ENCODE measurements at regions not wholly inside any gene's neighbourhood (a gene's known extent, or its start where the extent isn't known, plus 50 kb on each side); places are given as distances from the start of the nearest gene placed in this dataset.

DNA sequence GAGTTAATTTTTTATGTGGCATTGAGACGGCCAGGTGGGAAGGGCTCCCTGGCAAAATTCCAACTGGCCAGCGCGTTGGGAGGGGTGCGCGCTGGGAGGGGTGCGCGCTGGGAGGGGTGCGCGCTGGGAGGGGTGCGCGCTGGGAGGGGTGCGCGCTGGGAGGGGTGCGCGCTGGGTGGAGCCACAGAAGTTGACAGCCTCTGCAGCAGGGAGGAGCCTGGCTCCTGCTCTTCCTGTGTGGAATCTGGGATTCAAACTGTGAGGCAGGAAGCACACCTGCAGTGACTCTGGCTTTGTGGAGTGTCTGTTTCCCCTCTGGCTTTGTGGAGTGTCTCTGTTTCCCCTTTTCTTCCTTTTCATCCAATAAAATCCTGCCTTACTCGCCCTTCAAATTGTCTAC is 147.9 kb upstream of the CBLN2 start:
- DNase-seq (ENCODE audit: low spot score), result no peak

DNA sequence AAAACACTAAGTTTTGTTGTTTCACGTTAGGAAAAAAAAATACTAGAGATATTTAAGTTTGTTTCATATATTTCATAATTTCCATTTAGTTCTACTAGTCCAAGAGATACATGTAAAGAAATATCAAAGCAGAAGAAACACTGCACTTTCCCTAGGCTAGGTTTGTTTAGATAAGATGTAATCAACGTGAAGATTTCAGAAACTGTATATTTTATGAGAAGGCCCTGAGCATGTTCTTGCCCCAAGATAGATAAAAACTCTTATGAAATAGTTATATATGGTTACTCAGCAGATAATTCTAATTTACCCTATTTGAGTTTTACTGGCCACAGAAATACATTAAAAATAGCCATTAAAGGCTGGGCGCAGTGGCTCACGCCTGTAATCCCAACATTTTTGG is 143.6 kb upstream of the CBLN2 start:
- no peak for DNase-seq (ENCODE audit: low spot score)

DNA sequence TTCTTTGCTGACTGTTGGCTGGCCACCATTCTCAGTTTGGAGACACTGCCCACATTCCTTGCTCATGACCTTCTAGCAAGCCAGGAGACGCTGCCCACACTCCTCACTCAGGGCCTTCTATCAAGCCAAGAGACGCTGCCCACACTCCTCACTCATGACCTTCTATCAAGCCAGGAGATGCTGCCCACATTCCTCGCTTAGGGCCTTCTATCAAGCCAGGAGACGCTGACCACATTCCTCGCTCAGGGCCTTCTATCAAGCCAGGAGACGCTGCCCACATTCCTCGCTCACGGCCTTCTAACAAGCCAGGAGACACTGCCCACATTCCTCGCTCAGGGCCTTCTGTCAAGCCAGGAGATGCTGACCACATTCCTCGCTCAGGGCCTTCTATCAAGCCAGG is 131.3 kb upstream of the CBLN2 start:
- no peak for DNase-seq (ENCODE audit: low spot score)

- no peak for DNase-seq (ENCODE audit: low spot score)
Observed at GRCh38 chr18:72674710-72675109, 130.6 kb upstream of the CBLN2 start.

GRCh38 chr18:72673242-72673641 is 129.1 kb upstream of the CBLN2 start:
- no peak for DNase-seq (ENCODE audit: low spot score)

- DNase-seq (ENCODE audit: low spot score), result peak; percentile 20
Observed at GRCh38 chr18:72672364-72673184, 128.4 kb upstream of the CBLN2 start.

GRCh38 chr18:72667932-72668331 is 123.8 kb upstream of the CBLN2 start:
- no peak for DNase-seq (ENCODE audit: low spot score)

DNA sequence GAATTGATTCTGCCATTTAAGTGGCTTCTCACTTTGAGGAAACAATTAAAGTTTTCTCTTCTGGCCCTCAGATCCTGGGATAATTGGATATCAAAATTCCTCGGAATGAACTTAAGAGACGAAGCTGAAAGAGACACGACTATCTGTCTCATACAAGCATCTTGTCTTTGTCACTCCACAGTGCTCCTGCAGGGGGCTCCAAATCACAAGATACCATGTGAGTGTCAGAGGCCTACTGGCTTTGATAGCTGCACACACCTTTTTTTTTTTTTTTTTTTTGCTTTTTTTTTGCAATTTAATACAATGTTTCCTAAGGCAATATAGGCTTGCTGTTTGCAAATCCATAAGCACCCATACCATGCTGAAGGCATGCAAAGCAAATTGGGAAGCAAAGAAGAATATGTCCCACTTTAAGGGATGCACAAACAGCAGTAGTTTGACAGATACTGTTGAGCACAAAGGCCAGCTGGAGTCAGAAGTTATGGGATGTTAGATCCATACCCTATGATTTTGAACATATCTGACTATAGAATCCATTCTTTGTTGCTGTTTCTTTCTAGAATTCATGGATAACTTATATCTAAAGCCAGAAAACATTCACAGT is 109.0 kb upstream of the CBLN2 start:
- DNase-seq (ENCODE audit: low spot score), result no peak

DNA sequence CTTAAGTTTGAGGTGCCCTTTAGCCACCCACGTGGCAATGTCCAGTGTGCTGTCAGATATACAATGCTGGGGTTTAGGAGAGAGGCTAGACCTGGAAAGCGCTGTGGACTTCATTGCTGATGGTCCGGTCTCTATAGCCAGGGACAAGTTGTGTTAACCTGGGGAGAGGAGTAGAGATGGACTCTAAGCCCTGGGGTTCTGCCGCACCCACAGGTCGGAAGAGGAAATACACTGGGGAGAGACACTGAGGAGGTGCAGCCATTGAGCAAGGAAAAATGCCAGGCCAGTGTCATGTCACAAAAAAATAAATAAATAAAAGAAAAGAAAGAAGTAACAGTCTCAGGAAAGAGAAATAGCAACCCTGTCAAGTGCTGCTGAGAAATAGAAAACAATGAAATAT is 106.9 kb upstream of the CBLN2 start:
- DNase-seq (ENCODE audit: low spot score), result no peak

GRCh38 chr18:72648481-72648960 is 104.4 kb upstream of the CBLN2 start:
- DNase-seq (ENCODE audit: low spot score), result no peak

DNA sequence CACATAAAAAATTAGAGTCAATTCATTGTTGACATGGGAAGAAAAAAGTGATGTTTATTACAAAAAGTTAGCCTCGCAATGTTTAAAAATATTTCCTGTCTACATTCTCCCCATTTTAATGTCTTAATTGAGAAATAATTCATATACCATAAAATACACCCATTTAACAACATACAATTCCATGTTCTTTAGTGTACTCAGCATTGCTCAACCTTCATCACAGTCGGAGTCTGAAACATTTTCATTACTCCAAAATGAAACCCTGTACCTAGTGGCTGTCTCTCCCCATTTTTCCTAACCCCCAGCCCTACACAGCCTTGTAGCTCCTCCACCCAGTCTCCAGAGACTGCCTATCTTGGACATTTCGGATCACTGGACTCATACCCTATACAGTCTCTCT is 103.9 kb upstream of the CBLN2 start:
- DNase-seq (ENCODE audit: low spot score), result no peak

- DNase-seq (ENCODE audit: low spot score), result no peak
Observed at GRCh38 chr18:72640557-72640956, 96.4 kb upstream of the CBLN2 start.

DNA sequence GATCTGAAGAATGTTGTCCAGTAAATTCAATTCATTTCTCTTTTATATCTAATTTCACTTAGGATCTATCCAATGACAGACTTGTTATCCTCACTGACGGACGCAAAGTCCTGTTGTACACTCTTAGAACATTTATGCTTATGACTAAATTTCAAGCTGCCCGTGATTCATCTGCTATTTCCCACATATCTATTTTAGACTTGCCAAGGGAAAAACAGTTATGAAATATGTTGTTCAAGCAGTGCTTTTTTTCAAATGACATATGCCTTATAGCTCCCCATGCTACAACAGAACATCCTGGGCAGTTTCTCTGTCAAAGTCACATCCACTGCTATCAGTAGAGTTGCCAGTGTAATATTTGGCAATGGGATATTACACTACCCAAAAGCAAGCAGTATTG is 94.2 kb upstream of the CBLN2 start:
- no peak for DNase-seq (ENCODE audit: low spot score)

- no peak for DNase-seq (ENCODE audit: low spot score)
Observed at GRCh38 chr18:72637721-72638120, 93.6 kb upstream of the CBLN2 start.

GRCh38 chr18:72637299-72637698 is 93.2 kb upstream of the CBLN2 start:
- no peak for DNase-seq (ENCODE audit: low spot score)

- DNase-seq (ENCODE audit: low spot score), result no peak
Observed at GRCh38 chr18:72636611-72637010, 92.5 kb upstream of the CBLN2 start.

- DNase-seq (ENCODE audit: low spot score), result no peak
Observed at GRCh38 chr18:72634500-72634899, 90.4 kb upstream of the CBLN2 start.

DNA sequence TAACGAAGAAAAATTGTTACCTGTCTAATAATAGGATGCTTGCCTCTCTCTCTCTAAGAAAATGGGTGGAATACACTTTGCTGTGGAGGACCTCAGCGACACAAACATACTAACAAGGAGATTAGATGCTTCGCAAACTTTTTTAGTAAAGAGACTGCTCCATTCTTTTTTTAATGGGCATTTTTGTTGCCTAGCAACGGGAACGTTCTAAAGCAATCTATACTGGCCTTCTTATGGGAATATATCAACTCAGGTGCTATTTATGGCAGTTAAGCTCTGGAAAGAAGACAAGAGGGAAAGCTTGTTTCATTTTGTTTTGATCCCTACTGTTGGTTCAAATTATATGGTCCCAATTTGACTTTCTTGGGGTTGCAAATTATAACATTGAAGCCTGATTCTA is 86.8 kb upstream of the CBLN2 start:
- DNase-seq (ENCODE audit: low spot score), result no peak

DNA sequence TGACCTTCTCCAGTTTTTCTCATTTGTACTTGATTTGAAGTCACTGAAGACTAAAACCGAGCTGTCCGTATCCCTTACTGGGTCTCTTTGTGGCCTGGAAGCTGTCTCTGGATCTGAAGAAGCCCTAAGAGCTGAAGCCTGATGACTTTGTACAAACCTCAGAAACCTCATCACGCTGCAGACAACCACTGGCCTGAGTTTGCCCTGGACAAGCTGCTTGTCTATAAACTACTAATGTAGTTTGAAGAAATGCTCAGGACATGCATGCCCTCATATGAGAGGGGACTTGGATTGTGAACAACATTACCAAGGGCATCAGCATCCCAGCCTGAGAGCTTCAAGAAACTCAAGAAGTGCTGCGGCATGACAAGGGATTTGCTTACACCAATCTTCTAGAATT is 79.3 kb upstream of the CBLN2 start:
- DNase-seq (ENCODE audit: low spot score), result no peak

DNA sequence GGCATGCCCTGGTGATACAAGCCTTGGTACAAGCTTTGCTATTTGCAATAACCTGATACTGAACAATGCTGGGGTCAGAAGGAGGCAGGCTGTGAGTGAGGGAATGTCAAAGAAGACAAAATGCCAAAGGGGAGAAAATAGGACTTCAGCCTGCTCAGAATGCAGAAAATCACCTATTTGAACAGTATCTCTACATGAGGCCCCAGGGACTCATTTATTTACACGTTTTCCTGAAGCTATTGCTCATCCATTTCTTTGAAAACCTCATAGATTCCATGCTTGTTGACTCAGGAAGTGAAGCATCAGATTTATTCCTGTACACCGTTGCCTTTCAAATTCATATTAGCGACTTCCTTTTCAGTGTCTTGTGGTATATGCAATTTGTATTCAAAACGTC is 69.4 kb upstream of the CBLN2 start:
- no peak for DNase-seq (ENCODE audit: low spot score)

- DNase-seq (ENCODE audit: low spot score), result no peak
Observed at GRCh38 chr18:72612894-72613533, 68.9 kb upstream of the CBLN2 start.

DNA sequence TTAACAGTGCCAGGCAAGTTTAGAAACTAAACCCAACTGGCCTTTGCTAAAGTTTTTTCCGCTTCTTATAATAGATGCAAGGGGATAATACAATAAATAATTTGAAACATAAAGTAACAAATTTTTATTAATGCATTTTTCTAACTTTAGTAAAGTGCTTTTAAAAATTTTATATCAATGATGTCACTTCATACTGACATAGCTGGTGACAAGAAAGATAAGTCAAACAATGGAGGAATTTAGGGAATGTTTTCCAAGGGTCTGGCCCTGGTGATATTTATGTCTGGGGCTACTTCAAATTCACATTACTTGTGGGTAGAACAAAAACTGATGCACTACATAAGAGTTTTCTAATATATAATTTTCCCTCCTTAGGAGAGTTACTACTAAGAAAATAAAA is 61.2 kb upstream of the CBLN2 start:
- DNase-seq (ENCODE audit: low spot score), result no peak

DNA sequence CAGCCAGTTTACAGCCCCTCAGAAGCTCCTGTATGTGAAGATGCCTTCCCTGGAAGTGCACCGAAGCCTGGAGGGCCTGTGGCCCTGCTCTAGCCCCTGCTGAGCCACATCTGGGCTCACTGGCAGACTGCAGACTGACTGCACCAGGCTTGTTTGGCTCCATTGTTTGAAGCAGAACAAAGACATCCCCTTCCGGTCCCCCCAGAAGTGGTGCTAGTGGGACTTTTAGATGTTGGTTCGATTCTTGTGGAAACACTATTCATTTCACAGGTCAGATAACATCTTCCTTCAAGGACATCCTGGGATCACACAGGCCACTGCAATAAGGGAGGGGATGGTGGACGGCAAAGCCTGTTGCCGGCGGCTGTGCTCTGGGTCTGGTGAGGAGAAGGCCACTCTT is 57.8 kb upstream of the CBLN2 start:
- no peak for DNase-seq (ENCODE audit: low spot score)

Data from germinal center (tissue), 1 donor.